ENCODE measurements at regions not wholly inside any gene's neighbourhood (a gene's known extent, or its start where the extent isn't known, plus 50 kb on each side); places are given as distances from the start of the nearest gene placed in this dataset.

DNA sequence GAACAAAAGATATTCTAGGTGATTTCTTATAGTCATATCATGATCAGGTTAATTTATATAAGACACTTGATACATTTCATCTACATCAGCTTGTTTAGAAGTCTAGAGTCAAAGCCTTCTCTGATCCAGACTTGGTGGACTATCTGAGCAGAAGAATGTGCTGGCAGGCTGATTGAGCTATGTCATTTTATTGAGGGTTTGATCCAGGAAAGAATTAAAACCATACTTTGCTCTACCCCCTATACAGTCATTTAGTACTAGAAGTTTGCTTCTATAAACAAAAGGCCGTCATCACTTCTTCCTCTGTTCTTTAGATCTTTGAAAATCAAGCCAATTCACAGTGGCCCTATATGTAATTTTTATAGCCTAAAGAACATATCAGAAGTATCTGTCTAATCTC lies 173.1 kb upstream of the PITX2 start:
- Histone ChIP-seq H3K4me1 (ENCODE audit: insufficient read depth) (peaks cover 10% of the 10 kb centered on the region), H3K9me2 (replicated peaks; ENCODE audit: insufficient read depth) (no peaks in the 10 kb centered on the region), H3K27me3 (no peaks in the 10 kb centered on the region), H2AFZ (no peak overlapping the region), H3K4me3 (no peak overlapping the region), H3K4me2 (no peak overlapping the region), H4K20me1 (ENCODE audit: insufficient read depth, poor library complexity, severe bottlenecking) (no peaks in the 10 kb centered on the region), H3K79me2 (no peaks in the 10 kb centered on the region), H3K36me3 (replicated peaks; ENCODE audit: insufficient read depth, low read depth) (no peaks in the 10 kb centered on the region), H3K27ac (no peak overlapping the region), H3K9me3 (ENCODE audit: low read depth) (no peaks in the 10 kb centered on the region)
- 73% methylated on average over 1 of the region's 1 CpG for WGBS (ENCODE audit: low lambda C conversion rate, missing lambda C conversion rate)
- no peak for TF ChIP-seq EZH2phosphoT487 (IDR thresholded peaks at IDR 0.05; ENCODE audit: low read depth, severe bottlenecking, unreplicated experiment)
- TF ChIP-seq EZH2 (IDR thresholded peaks at IDR 0.05; ENCODE audit: borderline replicate concordance), result no peak
- TF ChIP-seq, protein P1, sequence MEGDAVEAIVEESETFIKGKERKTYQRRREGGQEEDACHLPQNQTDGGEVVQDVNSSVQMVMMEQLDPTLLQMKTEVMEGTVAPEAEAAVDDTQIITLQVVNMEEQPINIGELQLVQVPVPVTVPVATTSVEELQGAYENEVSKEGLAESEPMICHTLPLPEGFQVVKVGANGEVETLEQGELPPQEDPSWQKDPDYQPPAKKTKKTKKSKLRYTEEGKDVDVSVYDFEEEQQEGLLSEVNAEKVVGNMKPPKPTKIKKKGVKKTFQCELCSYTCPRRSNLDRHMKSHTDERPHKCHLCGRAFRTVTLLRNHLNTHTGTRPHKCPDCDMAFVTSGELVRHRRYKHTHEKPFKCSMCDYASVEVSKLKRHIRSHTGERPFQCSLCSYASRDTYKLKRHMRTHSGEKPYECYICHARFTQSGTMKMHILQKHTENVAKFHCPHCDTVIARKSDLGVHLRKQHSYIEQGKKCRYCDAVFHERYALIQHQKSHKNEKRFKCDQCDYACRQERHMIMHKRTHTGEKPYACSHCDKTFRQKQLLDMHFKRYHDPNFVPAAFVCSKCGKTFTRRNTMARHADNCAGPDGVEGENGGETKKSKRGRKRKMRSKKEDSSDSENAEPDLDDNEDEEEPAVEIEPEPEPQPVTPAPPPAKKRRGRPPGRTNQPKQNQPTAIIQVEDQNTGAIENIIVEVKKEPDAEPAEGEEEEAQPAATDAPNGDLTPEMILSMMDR (IDR thresholded peaks at IDR 0.05; ENCODE audit: poor library complexity), result no peak
- DNase-seq (ENCODE audit: low spot score), result no peak

DNA sequence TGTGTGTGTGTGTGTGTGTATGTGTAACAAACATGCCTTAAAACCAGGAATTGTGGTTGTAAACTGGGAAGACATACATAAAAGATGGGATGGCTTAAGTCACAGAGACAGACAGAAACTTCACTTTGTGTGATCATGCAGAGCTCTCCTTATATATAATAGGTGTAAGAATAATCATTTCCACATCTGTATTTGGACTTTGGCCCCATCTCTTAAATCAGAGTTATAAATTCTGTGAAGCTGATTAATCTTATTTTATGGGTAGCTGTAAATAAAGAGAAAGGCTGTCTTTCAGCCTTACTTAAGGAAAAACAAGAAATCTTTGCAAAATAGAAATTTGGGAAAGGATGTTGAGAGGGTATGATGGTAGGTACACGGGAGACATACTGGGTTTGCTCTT lies 174.6 kb upstream of the PITX2 start:
- H3K27ac ChIP-seq, result no peak overlapping the region
- H3K36me3 ChIP-seq (replicated peaks; ENCODE audit: insufficient read depth, low read depth), result no peaks in the 10 kb centered on the region
- TF ChIP-seq EZH2phosphoT487 (IDR thresholded peaks at IDR 0.05; ENCODE audit: low read depth, severe bottlenecking, unreplicated experiment) (no peak), EZH2 (IDR thresholded peaks at IDR 0.05; ENCODE audit: borderline replicate concordance) (no peak)
- TF ChIP-seq, protein P1 (IDR thresholded peaks at IDR 0.05; ENCODE audit: poor library complexity), result no peak
- no peak overlapping the region for H3K4me3 ChIP-seq
- no peaks in the 10 kb centered on the region for H3K27me3 ChIP-seq
- H3K9me3 ChIP-seq (ENCODE audit: low read depth), result no peaks in the 10 kb centered on the region
- peaks cover 10% of the 10 kb centered on the region for H3K4me1 ChIP-seq (ENCODE audit: insufficient read depth)
- no peaks in the 10 kb centered on the region for H3K9me2 ChIP-seq (replicated peaks; ENCODE audit: insufficient read depth)
- H3K4me2 ChIP-seq, result no peak overlapping the region
- 76% methylated on average over 1 of the region's 1 CpG for WGBS (ENCODE audit: low lambda C conversion rate, missing lambda C conversion rate)
- no peaks in the 10 kb centered on the region for H4K20me1 ChIP-seq (ENCODE audit: insufficient read depth, poor library complexity, severe bottlenecking)
- no peaks in the 10 kb centered on the region for H3K79me2 ChIP-seq
- DNase-seq (ENCODE audit: low spot score), result no peak
- H2AFZ ChIP-seq, result no peak overlapping the region

DNA sequence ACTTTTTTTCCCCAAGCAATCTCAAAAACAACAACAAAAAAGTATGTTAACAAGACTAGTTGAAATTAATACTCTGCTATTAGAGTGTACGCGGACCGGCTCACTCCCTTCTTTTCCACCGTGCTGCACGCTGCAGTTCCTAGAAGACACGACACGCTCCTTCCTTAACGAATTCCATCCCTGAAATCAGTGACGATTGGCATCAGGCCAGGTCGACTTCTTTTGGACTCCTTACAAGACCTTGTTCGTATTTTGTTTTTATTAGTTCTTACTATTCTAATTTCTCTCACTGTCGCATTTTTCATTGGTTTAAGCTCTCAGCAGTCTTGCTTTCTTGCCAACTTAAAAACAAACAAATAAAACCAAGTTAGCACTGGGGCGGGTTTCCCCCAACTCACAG lies 175.8 kb upstream of the PITX2 start:
- Histone ChIP-seq H3K4me3 (no peak overlapping the region), H3K9me3 (ENCODE audit: low read depth) (no peaks in the 10 kb centered on the region), H4K20me1 (ENCODE audit: insufficient read depth, poor library complexity, severe bottlenecking) (no peaks in the 10 kb centered on the region), H3K36me3 (replicated peaks; ENCODE audit: insufficient read depth, low read depth) (no peaks in the 10 kb centered on the region), H3K79me2 (no peaks in the 10 kb centered on the region), H3K27me3 (no peaks in the 10 kb centered on the region), H3K4me1 (ENCODE audit: insufficient read depth) (peaks cover 8% of the 10 kb centered on the region), H3K4me2 (peak overlapping the region; percentile 25), H2AFZ (no peak overlapping the region), H3K27ac (no peak overlapping the region), H3K9me2 (replicated peaks; ENCODE audit: insufficient read depth) (no peaks in the 10 kb centered on the region)
- TF ChIP-seq EZH2 (IDR thresholded peaks at IDR 0.05; ENCODE audit: borderline replicate concordance) (no peak), EZH2phosphoT487 (IDR thresholded peaks at IDR 0.05; ENCODE audit: low read depth, severe bottlenecking, unreplicated experiment) (no peak)
- TF ChIP-seq, protein P1 (IDR thresholded peaks at IDR 0.05; ENCODE audit: poor library complexity), result no peak
- 67% methylated on average over 13 of the region's 13 CpGs for WGBS (ENCODE audit: low lambda C conversion rate, missing lambda C conversion rate)
- peak; percentile 11 for DNase-seq (ENCODE audit: low spot score)

DNA sequence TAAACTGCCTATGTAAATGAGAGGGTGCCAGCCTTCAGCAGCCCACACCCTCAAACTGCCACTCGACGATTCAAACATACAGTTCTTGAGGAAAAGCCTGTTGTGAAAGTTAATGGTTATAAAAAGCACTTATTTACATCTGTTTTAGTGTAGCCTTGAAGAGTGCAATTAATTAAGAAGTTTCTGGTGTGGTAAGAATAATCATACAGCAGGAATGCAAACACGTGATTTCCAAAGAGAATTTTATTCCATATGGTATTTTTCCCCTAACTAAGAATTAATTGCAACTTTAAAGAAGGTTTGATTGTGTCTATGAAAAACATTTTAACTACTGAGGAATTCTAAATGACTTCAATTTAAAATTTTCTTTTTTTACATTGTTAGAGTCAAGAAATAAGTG lies 176.3 kb upstream of the PITX2 start:
- H3K4me1 ChIP-seq (ENCODE audit: insufficient read depth), result peaks cover 2% of the 10 kb centered on the region
- no peaks in the 10 kb centered on the region for H3K9me2 ChIP-seq (replicated peaks; ENCODE audit: insufficient read depth)
- H2AFZ ChIP-seq, result no peak overlapping the region
- no peak overlapping the region for H3K4me3 ChIP-seq
- no peaks in the 10 kb centered on the region for H3K79me2 ChIP-seq
- no peaks in the 10 kb centered on the region for H3K36me3 ChIP-seq (replicated peaks; ENCODE audit: insufficient read depth, low read depth)
- DNase-seq (ENCODE audit: low spot score), result no peak
- no peak overlapping the region for H3K27ac ChIP-seq
- no peaks in the 10 kb centered on the region for H4K20me1 ChIP-seq (ENCODE audit: insufficient read depth, poor library complexity, severe bottlenecking)
- peak overlapping the region; percentile 25 for H3K4me2 ChIP-seq
- H3K27me3 ChIP-seq, result no peaks in the 10 kb centered on the region
- 67% methylated on average over 3 of the region's 3 CpGs for WGBS (ENCODE audit: low lambda C conversion rate, missing lambda C conversion rate)
- no peaks in the 10 kb centered on the region for H3K9me3 ChIP-seq (ENCODE audit: low read depth)
- TF ChIP-seq, protein P1 (IDR thresholded peaks at IDR 0.05; ENCODE audit: poor library complexity), result no peak
- TF ChIP-seq EZH2phosphoT487 (IDR thresholded peaks at IDR 0.05; ENCODE audit: low read depth, severe bottlenecking, unreplicated experiment), result no peak
- TF ChIP-seq EZH2 (IDR thresholded peaks at IDR 0.05; ENCODE audit: borderline replicate concordance), result no peak
